HepG2 (cell line): ENCODE measurements at regions not wholly inside any gene's neighbourhood (a gene's known extent, or its start where the extent isn't known, plus 50 kb on each side); places are given as distances from the start of the nearest gene placed in this dataset.

Experiments used
- ATAC-seq: fragments of 200-7000 bp; cut with Tn5 transposase; 3 replicates; pipeline ENCODE4 v1.9.1; 2020; ENCODE audit warnings: mild to moderate bottlenecking, moderate library complexity
- BruUV-seq: library from RNA; stranded (reverse); fragments of 400-500 nt; replicated peaks from 2 replicates; lab custom pipeline; 2021; lab: Mats Ljungman, UMichigan
- CTCF ChIA-PET: fragments of 300-600 bp; formaldehyde crosslinking; extraction: SDS; loops from one replicate; lab custom pipeline; 2021; ENCODE audit warnings: low total read pairs, inconsistent platforms, low intra/inter-chr PET ratio; lab: Yijun Ruan, JAX
- POLR2A ChIA-PET: fragments of 350-600 bp; sonication (Branson Sonifier 250); formaldehyde crosslinking; loops from one replicate; lab custom pipeline; 2020; ENCODE audit warnings: antibody characterized with exemption, inconsistent platforms; lab: Yijun Ruan, JAX
- DNase-seq: peaks from one replicate; pipeline ENCODE4 v3.0.0-alpha.2; 2015; ENCODE audit warnings: low spot score
- FAIRE-seq: peaks from 3 replicates; lab custom pipeline; 2011; peaks lifted over from hg19 to GRCh38; lab: Jason Lieb, UNC
- H2AFZ ChIP-seq: one replicate; pipeline ENCODE4 v1.6.1; 2011; ENCODE audit warnings: low read length, inconsistent platforms
- H3K27ac ChIP-seq: fragments of 300-600 bp; 3 replicates; pipeline ENCODE4 v1.8.0; 2011; ENCODE audit warnings: mixed run types, mild to moderate bottlenecking, mixed read lengths, low read length, inconsistent platforms; ENCODE audit not compliant: insufficient read depth; ENCODE audit errors: extremely low read length
- H3K27me3 ChIP-seq, 2 experiments: fragments of 200-600 bp in 1 of 2; 2 replicates in 1 of 2; 3 replicates in 1 of 2; pipeline versions ENCODE4 v1.6.0 to v1.8.0; 2011; ENCODE audit warnings: low read length in 2 of 2, mild to moderate bottlenecking in 2 of 2, moderate library complexity in 2 of 2, inconsistent platforms in 1 of 2; ENCODE audit not compliant: insufficient read depth in 2 of 2, control insufficient read depth in 1 of 2
- H3K36me3 ChIP-seq, 2 experiments: fragments of 200-600 bp in 1 of 2; replicated peaks in 1 of 2; 2 replicates in 1 of 2; 3 replicates in 1 of 2; pipeline versions ENCODE4 v1.5.1 to v1.8.0; 2011; ENCODE audit warnings: low read length in 2 of 2, inconsistent platforms in 1 of 2; ENCODE audit not compliant: insufficient read depth in 2 of 2, control insufficient read depth in 1 of 2
- H3K4me1 ChIP-seq: 2 replicates; pipeline ENCODE4 v1.5.1; 2012; ENCODE audit warnings: low read length, inconsistent platforms; ENCODE audit not compliant: insufficient read depth
- H3K4me2 ChIP-seq: 2 replicates; pipeline ENCODE4 v1.6.0; 2011; ENCODE audit warnings: low read depth, low read length, inconsistent platforms
- H3K4me3 ChIP-seq, 3 experiments: fragments of 200-600 bp in 1 of 3; sonication (generic), shearing (Covaris generic) in 1 of 3; replicated peaks in 1 of 3; 2 replicates each; pipeline ENCODE4 v1.5.1; 2011 to 2016; ENCODE audit warnings: low read length in 3 of 3, inconsistent platforms in 2 of 3, low read depth in 2 of 3, mild to moderate bottlenecking in 2 of 3, control low read depth in 1 of 3, mixed read lengths in 1 of 3; ENCODE audit not compliant: insufficient read depth in 1 of 3
- H3K79me2 ChIP-seq: one replicate; pipeline ENCODE4 v1.6.1; 2011; ENCODE audit warnings: low read length, inconsistent platforms; ENCODE audit not compliant: insufficient read depth
- H3K9ac ChIP-seq: 2 replicates; pipeline ENCODE4 v1.6.0; 2011; ENCODE audit warnings: mild to moderate bottlenecking, low read depth, low read length, inconsistent platforms; ENCODE audit not compliant: insufficient read depth
- H3K9me3 ChIP-seq: 2 replicates; pipeline ENCODE4 v1.5.1; 2012; ENCODE audit warnings: mild to moderate bottlenecking, low read length
- H4K20me1 ChIP-seq: 2 replicates; pipeline ENCODE4 v1.6.0; 2011; ENCODE audit warnings: inconsistent platforms, mild to moderate bottlenecking, low read length, moderate library complexity; ENCODE audit not compliant: insufficient read depth
- BRD4 ChIP-seq: sonication (generic); formaldehyde crosslinking; IDR thresholded peaks from 2 replicates; pipeline ENCODE4 v1.4.0; 2020; ENCODE audit warnings: missing genetic modification reagents
- CCAR2 ChIP-seq: fragments of 200-400 bp; formaldehyde crosslinking; optimal IDR thresholded peaks from 2 replicates; pipeline ENCODE3; 2018; ENCODE audit warnings: low read depth, mild to moderate bottlenecking, low read length, moderate library complexity
- KLF15 ChIP-seq: sonication (generic); formaldehyde crosslinking; IDR thresholded peaks from 2 replicates; pipeline ENCODE4 v1.8.1; 2023; ENCODE audit warnings: borderline replicate concordance, mild to moderate bottlenecking, inconsistent platforms, missing genetic modification reagents, mixed read lengths
- NAIF1 ChIP-seq: sonication (generic); formaldehyde crosslinking; IDR thresholded peaks from 2 replicates; pipeline ENCODE4 v1.5.0; 2020; ENCODE audit warnings: mild to moderate bottlenecking, missing genetic modification reagents, borderline replicate concordance
- RAD21 ChIP-seq: fragments of 450-650 bp; formaldehyde crosslinking; IDR thresholded peaks from 2 replicates; pipeline ENCODE4 v1.5.0; 2020; ENCODE audit warnings: mild to moderate bottlenecking
- RFX3 ChIP-seq: IDR thresholded peaks from 2 replicates; pipeline ENCODE4 v1.6.1; 2016; ENCODE audit warnings: missing biosample characterization, missing genetic modification reagents
- SUZ12 ChIP-seq: fragments of 150-350 bp; IDR thresholded peaks from 2 replicates; pipeline ENCODE4 v1.6.1; 2014; ENCODE audit warnings: low read depth, low read length
- ZNF317 ChIP-seq: sonication (generic); formaldehyde crosslinking; IDR thresholded peaks from 2 replicates; pipeline ENCODE4 v1.5.0; 2020; ENCODE audit warnings: mild to moderate bottlenecking, missing genetic modification reagents
- ZNF468 ChIP-seq: sonication (generic); formaldehyde crosslinking; IDR thresholded peaks from 2 replicates; pipeline ENCODE4 v1.8.0; 2022; ENCODE audit warnings: mild to moderate bottlenecking, moderate library complexity, missing genetic modification reagents
- WGBS: methylation state at CpG from one replicate; pipeline ENCODE4 v1.1.6; 2017; ENCODE audit warnings: low lambda C conversion rate; 5-methylcytosine and 5-hydroxymethylcytosine counted together
- in situ Hi-C: cut with HindIII; loops from 2 replicates; pipeline ENCODE4 v1.10.0; 2017; ENCODE audit warnings: low pct_unique_long_range_greater_than_20kb; ENCODE audit not compliant: extremely low pct_ligation_motif_present
- intact Hi-C: fragments of 100-400 bp; cut with micrococcal nuclease; formaldehyde crosslinking; loops from one replicate; pipeline ENCODE4 v1.10.0; 2022; ENCODE audit not compliant: unreplicated experiment
- TF ChIP-seq, protein P1 (sequence below): sonication (generic); formaldehyde crosslinking; IDR thresholded peaks from 2 replicates; pipeline ENCODE4 v1.5.0; 2020; ENCODE audit warnings: mild to moderate bottlenecking, missing genetic modification reagents
- TF ChIP-seq, protein P2 (sequence below): sonication (generic); formaldehyde crosslinking; IDR thresholded peaks from one replicate; pipeline ENCODE4 v1.5.1; 2020; ENCODE audit warnings: mild to moderate bottlenecking, missing genetic modification reagents; ENCODE audit errors: not compliant biosample characterization

DNA sequence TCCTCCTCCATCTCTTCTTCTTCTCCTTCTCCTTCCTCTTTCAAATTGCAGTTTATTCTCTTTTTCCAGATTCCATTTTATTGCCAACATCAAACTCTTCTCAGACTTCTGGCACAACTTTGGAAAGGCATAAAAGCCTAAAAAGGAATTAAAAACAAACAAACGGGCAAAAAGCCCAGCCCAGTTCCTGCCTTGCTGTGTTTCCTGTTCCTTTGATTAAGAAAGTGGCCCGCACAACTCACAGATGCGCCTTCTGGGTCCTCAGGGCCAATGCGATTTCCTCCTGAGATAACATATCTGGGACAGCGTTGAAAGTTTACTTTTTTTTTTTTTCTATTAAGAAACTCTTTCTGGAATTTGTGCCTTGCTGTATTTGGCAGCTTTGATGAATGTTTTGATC is 158.7 kb upstream of the UBE3A start:
- Histone ChIP-seq H3K79me2 (no peaks in the 10 kb centered on the region), H3K27ac (no peak overlapping the region), H2AFZ (no peak overlapping the region), H3K9ac (no peak overlapping the region), H3K27me3 (no peaks in the 10 kb centered on the region), H3K36me3 (no peaks in the 10 kb centered on the region), H3K4me1 (no peaks in the 10 kb centered on the region), H3K9me3 (peaks cover 10% of the 10 kb centered on the region), H3K4me3 (no peak overlapping the region), H4K20me1 (no peaks in the 10 kb centered on the region), H3K4me2 (no peak overlapping the region)
- ChIA-PET CTCF (no interaction called here), POLR2A (no interaction called here)
- FAIRE-seq = no peak
- in situ Hi-C loops = no loop called here
- TF ChIP-seq ZNF317 (CRISPR knock-in tag) (no peak), SUZ12 (no peak), BRD4 (CRISPR knock-in tag) (no peak), KLF15 (CRISPR knock-in tag) (no peak), CCAR2 (no peak), RFX3 (no peak), ZNF468 (CRISPR knock-in tag) (no peak), NAIF1 (CRISPR knock-in tag) (no peak), RAD21 (CRISPR knock-in tag) (no peak)
- TF ChIP-seq, protein P1, sequence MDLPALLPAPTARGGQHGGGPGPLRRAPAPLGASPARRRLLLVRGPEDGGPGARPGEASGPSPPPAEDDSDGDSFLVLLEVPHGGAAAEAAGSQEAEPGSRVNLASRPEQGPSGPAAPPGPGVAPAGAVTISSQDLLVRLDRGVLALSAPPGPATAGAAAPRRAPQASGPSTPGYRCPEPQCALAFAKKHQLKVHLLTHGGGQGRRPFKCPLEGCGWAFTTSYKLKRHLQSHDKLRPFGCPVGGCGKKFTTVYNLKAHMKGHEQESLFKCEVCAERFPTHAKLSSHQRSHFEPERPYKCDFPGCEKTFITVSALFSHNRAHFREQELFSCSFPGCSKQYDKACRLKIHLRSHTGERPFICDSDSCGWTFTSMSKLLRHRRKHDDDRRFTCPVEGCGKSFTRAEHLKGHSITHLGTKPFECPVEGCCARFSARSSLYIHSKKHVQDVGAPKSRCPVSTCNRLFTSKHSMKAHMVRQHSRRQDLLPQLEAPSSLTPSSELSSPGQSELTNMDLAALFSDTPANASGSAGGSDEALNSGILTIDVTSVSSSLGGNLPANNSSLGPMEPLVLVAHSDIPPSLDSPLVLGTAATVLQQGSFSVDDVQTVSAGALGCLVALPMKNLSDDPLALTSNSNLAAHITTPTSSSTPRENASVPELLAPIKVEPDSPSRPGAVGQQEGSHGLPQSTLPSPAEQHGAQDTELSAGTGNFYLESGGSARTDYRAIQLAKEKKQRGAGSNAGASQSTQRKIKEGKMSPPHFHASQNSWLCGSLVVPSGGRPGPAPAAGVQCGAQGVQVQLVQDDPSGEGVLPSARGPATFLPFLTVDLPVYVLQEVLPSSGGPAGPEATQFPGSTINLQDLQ (CRISPR knock-in tag) = no peak
- TF ChIP-seq, protein P2, sequence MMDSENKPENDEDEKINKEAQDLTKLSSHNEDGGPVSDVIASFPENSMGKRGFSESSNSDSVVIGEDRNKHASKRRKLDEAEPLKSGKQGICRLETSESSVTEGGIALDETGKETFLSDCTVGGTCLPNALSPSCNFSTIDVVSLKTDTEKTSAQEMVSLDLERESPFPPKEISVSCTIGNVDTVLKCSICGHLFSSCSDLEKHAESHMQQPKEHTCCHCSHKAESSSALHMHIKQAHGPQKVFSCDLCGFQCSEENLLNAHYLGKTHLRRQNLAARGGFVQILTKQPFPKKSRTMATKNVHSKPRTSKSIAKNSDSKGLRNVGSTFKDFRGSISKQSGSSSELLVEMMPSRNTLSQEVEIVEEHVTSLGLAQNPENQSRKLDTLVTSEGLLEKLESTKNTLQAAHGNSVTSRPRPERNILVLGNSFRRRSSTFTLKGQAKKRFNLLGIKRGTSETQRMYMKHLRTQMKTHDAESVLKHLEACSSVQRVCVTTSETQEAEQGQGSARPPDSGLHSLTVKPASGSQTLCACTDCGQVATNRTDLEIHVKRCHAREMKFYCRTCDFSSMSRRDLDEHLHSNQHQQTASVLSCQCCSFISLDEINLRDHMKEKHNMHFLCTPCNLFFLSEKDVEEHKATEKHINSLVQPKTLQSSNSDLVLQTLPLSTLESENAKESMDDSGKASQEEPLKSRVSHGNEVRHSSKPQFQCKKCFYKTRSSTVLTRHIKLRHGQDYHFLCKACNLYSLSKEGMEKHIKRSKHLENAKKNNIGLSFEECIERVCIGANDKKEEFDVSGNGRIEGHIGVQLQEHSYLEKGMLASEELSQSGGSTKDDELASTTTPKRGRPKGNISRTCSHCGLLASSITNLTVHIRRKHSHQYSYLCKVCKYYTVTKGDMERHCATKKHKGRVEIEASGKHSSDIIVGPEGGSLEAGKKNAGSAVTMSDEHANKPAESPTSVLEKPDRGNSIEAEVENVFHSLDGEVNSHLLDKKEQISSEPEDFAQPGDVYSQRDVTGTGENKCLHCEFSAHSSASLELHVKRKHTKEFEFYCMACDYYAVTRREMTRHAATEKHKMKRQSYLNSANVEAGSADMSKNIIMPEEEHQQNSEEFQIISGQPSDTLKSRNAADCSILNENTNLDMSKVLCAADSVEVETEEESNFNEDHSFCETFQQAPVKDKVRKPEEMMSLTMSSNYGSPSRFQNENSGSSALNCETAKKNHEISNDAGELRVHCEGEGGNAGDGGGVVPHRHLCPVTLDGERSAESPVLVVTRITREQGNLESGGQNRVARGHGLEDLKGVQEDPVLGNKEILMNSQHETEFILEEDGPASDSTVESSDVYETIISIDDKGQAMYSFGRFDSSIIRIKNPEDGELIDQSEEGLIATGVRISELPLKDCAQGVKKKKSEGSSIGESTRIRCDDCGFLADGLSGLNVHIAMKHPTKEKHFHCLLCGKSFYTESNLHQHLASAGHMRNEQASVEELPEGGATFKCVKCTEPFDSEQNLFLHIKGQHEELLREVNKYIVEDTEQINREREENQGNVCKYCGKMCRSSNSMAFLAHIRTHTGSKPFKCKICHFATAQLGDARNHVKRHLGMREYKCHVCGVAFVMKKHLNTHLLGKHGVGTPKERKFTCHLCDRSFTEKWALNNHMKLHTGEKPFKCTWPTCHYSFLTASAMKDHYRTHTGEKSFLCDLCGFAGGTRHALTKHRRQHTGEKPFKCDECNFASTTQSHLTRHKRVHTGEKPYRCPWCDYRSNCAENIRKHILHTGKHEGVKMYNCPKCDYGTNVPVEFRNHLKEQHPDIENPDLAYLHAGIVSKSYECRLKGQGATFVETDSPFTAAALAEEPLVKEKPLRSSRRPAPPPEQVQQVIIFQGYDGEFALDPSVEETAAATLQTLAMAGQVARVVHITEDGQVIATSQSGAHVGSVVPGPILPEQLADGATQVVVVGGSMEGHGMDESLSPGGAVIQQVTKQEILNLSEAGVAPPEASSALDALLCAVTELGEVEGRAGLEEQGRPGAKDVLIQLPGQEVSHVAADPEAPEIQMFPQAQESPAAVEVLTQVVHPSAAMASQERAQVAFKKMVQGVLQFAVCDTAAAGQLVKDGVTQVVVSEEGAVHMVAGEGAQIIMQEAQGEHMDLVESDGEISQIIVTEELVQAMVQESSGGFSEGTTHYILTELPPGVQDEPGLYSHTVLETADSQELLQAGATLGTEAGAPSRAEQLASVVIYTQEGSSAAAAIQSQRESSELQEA = no peak
- no TSS peak for BruUV-seq
- intact Hi-C loops = no loop called here
- ATAC-seq = no peak
- WGBS = 52% methylated on average over 5 of the region's 5 CpGs
- DNase-seq = no peak
